BE2C (cell line): ENCODE measurements at regions not wholly inside any gene's neighbourhood (a gene's known extent, or its start where the extent isn't known, plus 50 kb on each side); places are given as distances from the start of the nearest gene placed in this dataset.

ENCODE experiments used
- DNase-seq: peaks from one replicate; pipeline ENCODE4 v3.0.0-alpha.2; 2020
- H3K27me3 ChIP-seq: fragments of 250-450 bp; sonication (Bioruptor Pico); 2 replicates; pipeline ENCODE4 v1.5.1; 2020; ENCODE audit warnings: mild to moderate bottlenecking
- H3K36me3 ChIP-seq: fragments of 250-450 bp; sonication (Bioruptor Pico); 2 replicates; pipeline ENCODE4 v1.5.1; 2020; ENCODE audit warnings: mild to moderate bottlenecking
- H3K4me1 ChIP-seq: fragments of 250-450 bp; sonication (Bioruptor Pico); 2 replicates; pipeline ENCODE4 v1.5.1; 2020
- H3K4me3 ChIP-seq: 2 replicates; pipeline ENCODE4 v1.5.1; 2011; ENCODE audit warnings: low read depth, low read length
- H3K9me3 ChIP-seq: fragments of 250-450 bp; sonication (Bioruptor Pico); 2 replicates; pipeline ENCODE4 v1.5.1; 2020
- CTCF ChIP-seq: IDR thresholded peaks from 2 replicates; pipeline ENCODE4 v1.5.1; 2012; ENCODE audit warnings: mild to moderate bottlenecking, low read depth, low read length

- no peak for TF ChIP-seq CTCF
- Histone ChIP-seq H3K36me3 (no peaks in the 10 kb centered on the region), H3K27me3 (no peaks in the 10 kb centered on the region), H3K4me1 (no peaks in the 10 kb centered on the region), H3K4me3 (no peak overlapping the region), H3K9me3 (no peaks in the 10 kb centered on the region)
- no peak for DNase-seq
Measured at GRCh38 chr5:6176102-6176693, 202.1 kb downstream of the MED10 start.

- Histone ChIP-seq H3K9me3 (no peaks in the 10 kb centered on the region), H3K4me1 (no peaks in the 10 kb centered on the region), H3K36me3 (no peaks in the 10 kb centered on the region), H3K27me3 (no peaks in the 10 kb centered on the region), H3K4me3 (no peak overlapping the region)
- TF ChIP-seq CTCF, result no peak
- DNase-seq, result no peak
Measured at GRCh38 chr5:6175172-6175854, 203.0 kb downstream of the MED10 start.

GRCh38 chr5:6169660-6170059 lies 208.7 kb downstream of the MED10 start:
- no peak for TF ChIP-seq CTCF
- no peaks in the 10 kb centered on the region for H3K36me3 ChIP-seq
- no peaks in the 10 kb centered on the region for H3K4me1 ChIP-seq
- H3K9me3 ChIP-seq, result no peaks in the 10 kb centered on the region
- H3K4me3 ChIP-seq, result no peak overlapping the region
- DNase-seq, result no peak
- H3K27me3 ChIP-seq, result no peaks in the 10 kb centered on the region

GRCh38 chr5:6166698-6167394 lies 211.5 kb downstream of the MED10 start:
- Histone ChIP-seq H3K4me3 (no peak overlapping the region), H3K36me3 (no peaks in the 10 kb centered on the region), H3K27me3 (no peaks in the 10 kb centered on the region), H3K4me1 (0 out of 2 replicates have a peak, but pooled peaks cover 2% of the 10 kb centered on the region), H3K9me3 (no peaks in the 10 kb centered on the region)
- DNase-seq, result no peak
- no peak for TF ChIP-seq CTCF

GRCh38 chr5:6163913-6164312 lies 214.4 kb downstream of the MED10 start:
- peaks cover 9% of the 10 kb centered on the region; the same call in 1 of the 2 replicates for H3K4me1 ChIP-seq
- no peak overlapping the region for H3K4me3 ChIP-seq
- no peaks in the 10 kb centered on the region for H3K9me3 ChIP-seq
- no peak for DNase-seq
- no peaks in the 10 kb centered on the region for H3K27me3 ChIP-seq
- H3K36me3 ChIP-seq, result no peaks in the 10 kb centered on the region
- TF ChIP-seq CTCF, result no peak

- no peak for DNase-seq
- Histone ChIP-seq H3K4me3 (no peak overlapping the region), H3K4me1 (peaks cover 9% of the 10 kb centered on the region; the same call in 1 of the 2 replicates)
Measured at GRCh38 chr5:6162175-6162574, 216.2 kb downstream of the MED10 start.

More at GRCh38 chr5:6162175-6162574, 216.2 kb downstream of the MED10 start:
- H3K9me3 ChIP-seq, result no peaks in the 10 kb centered on the region
- H3K36me3 ChIP-seq, result no peaks in the 10 kb centered on the region
- TF ChIP-seq CTCF, result no peak
- H3K27me3 ChIP-seq, result no peaks in the 10 kb centered on the region
